ENCODE measurements at regions not wholly inside any gene's neighbourhood (a gene's known extent, or its start where the extent isn't known, plus 50 kb on each side); places are given as distances from the start of the nearest gene placed in this dataset.
A peak's percentile ranks its signal among the peaks of the same experiment; 100 is the strongest.
"Not testable (repeated sequence)": the region's sequence is repeated elsewhere in the genome, so short reads cannot be mapped to it uniquely, and the experiment has no call there.

- DNase-seq, result no peak
These were observed 395.1 kb downstream of the SEC14L1 start for GRCh38 chr17:77535892-77536291.

- no peak for DNase-seq
These were observed 396.8 kb downstream of the SEC14L1 start for GRCh38 chr17:77537566-77537965.

GRCh38 chr17:77540531-77540930 is 399.8 kb downstream of the SEC14L1 start:
- no peak for DNase-seq

GRCh38 chr17:77540975-77541374 is 400.2 kb downstream of the SEC14L1 start:
- no peak for DNase-seq

GRCh38 chr17:77542011-77542410 is 401.2 kb downstream of the SEC14L1 start:
- no peak for DNase-seq

- peak; percentile 72 for DNase-seq
These were observed 402.1 kb downstream of the SEC14L1 start for GRCh38 chr17:77542551-77543490.

- DNase-seq, result no peak
These were observed 403.0 kb downstream of the SEC14L1 start for GRCh38 chr17:77543801-77544200.

GRCh38 chr17:77544347-77545110 is 403.8 kb downstream of the SEC14L1 start:
- DNase-seq, result no peak

GRCh38 chr17:77546772-77547241 is 406.0 kb downstream of the SEC14L1 start:
- DNase-seq, result no peak

- no peak for DNase-seq
These were observed 408.2 kb downstream of the SEC14L1 start for GRCh38 chr17:77548967-77549366.

- no peak for DNase-seq
These were observed 408.7 kb upstream of the TNRC6C start for GRCh38 chr17:77549726-77550366.

GRCh38 chr17:77553459-77554066 is 404.9 kb upstream of the TNRC6C start:
- DNase-seq, result no peak

GRCh38 chr17:77555121-77555591 is 403.3 kb upstream of the TNRC6C start:
- no peak for DNase-seq

- peak; percentile 63 for DNase-seq
These were observed 402.7 kb upstream of the TNRC6C start for GRCh38 chr17:77555741-77556291.

GRCh38 chr17:77556383-77557061 is 402.0 kb upstream of the TNRC6C start:
- DNase-seq, result no peak

GRCh38 chr17:77558846-77559626 is 399.5 kb upstream of the TNRC6C start:
- DNase-seq, result no peak

GRCh38 chr17:77560381-77560780 is 398.1 kb upstream of the TNRC6C start:
- no peak for DNase-seq

GRCh38 chr17:77560841-77561240 is 397.7 kb upstream of the TNRC6C start:
- no peak for DNase-seq

- DNase-seq, result not testable (repeated sequence)
These were observed 396.1 kb upstream of the TNRC6C start for GRCh38 chr17:77562361-77562760.

GRCh38 chr17:77563439-77564102 is 394.9 kb upstream of the TNRC6C start:
- no peak for DNase-seq

Measured in NCI-H748 treated with DMSO at 0.1 percent for 48 hours (cell line).